ENCODE measurements at regions not wholly inside any gene's neighbourhood (a gene's known extent, or its start where the extent isn't known, plus 50 kb on each side); places are given as distances from the start of the nearest gene placed in this dataset.

DNA sequence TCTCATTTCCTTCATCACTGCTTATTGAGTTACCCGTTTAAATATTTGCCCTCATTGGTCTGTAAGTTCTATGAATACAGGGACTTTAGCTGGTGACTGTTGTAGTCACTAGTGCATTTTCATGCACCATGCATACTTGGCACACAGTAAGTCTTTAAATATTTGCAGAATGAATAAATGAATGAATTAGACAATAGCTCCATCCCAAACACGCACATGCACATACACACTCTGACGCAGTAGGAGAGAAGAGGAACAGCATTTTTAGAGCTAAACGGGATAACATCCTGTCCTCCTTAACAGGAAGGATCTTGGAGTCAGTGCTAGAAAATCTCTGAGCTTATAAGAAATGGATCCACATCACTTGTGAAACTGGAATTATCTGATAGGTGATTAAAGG is 447.7 kb downstream of the KIF4B start:
- Histone ChIP-seq H4K20me1 (ENCODE audit: insufficient read depth, low read length) (no peaks in the 10 kb centered on the region), H3K27me3 (ENCODE audit: control insufficient read depth, insufficient read depth, low read length) (no peaks in the 10 kb centered on the region), H3K9me1 (ENCODE audit: insufficient read depth, low read length) (no peaks in the 10 kb centered on the region), H3K18ac (ENCODE audit: low read depth, low read length) (no peak overlapping the region), H4K91ac (ENCODE audit: insufficient read depth, low read depth, low read length) (no peak overlapping the region), H4K5ac (ENCODE audit: low read depth, low read length) (no peak overlapping the region), H3K79me1 (ENCODE audit: low read depth in 1 of 2, low read length in 2 of 2) (no peaks in the 10 kb centered on the region), H4K8ac (ENCODE audit: low read depth in 2 of 2, low read length in 2 of 2) (no peak overlapping the region), H2AK5ac (ENCODE audit: low read depth, low read length) (no peak overlapping the region), H3K4me1 (ENCODE audit: control insufficient read depth, insufficient read depth, low read length) (no peaks in the 10 kb centered on the region), H3K4me3 (ENCODE audit: insufficient read depth, low read depth, low read length) (no peak overlapping the region), H3K56ac (ENCODE audit: extremely low read depth, insufficient read depth, low read length) (no peak overlapping the region), H2BK20ac (ENCODE audit: low read depth, low read length) (no peak overlapping the region), H3K27ac (ENCODE audit: insufficient read depth, low read length) (no peak overlapping the region), H3K4ac (ENCODE audit: low read depth, low read length) (no peak overlapping the region), H2AK9ac (replicated peaks; ENCODE audit: low read depth, low read length, poor library complexity) (no peak overlapping the region), H2AFZ (replicated peaks; ENCODE audit: low read length, poor library complexity) (no peak overlapping the region), H2BK5ac (ENCODE audit: low read depth, low read length, poor library complexity, severe bottlenecking) (no peak overlapping the region), H3K9ac (ENCODE audit: low read depth, low read length) (no peak overlapping the region), H3K4me2 (ENCODE audit: low read depth, low read length) (no peak overlapping the region), H3K14ac (replicated peaks; ENCODE audit: low read depth, low read length) (no peak overlapping the region), H3K9me3 (ENCODE audit: control insufficient read depth, insufficient read depth, low read length) (peaks cover 5% of the 10 kb centered on the region; the same call in 1 of the 2 replicates), H3K36me3 (ENCODE audit: control insufficient read depth, insufficient read depth, low read length) (no peaks in the 10 kb centered on the region), H3K23ac (ENCODE audit: low read depth, low read length) (no peak overlapping the region), H2BK15ac (ENCODE audit: low read depth, low read length) (no peak overlapping the region), H2BK120ac (ENCODE audit: low read depth, low read length) (no peak overlapping the region)
- DNase-seq (no peak), ATAC-seq (ENCODE audit: low read depth) (no peak)
- no CpG with 5 or more reads among the region's 4 CpGs for WGBS, 2 experiments (ENCODE audit: extremely low coverage in 2 of 2, insufficient read length in 1 of 2)
- TF ChIP-seq MAFK (IDR thresholded peaks at IDR 0.05; ENCODE audit: low read depth, low read length): no peak
- no peak for TF ChIP-seq SMC3 (IDR thresholded peaks at IDR 0.05; ENCODE audit: low read depth, low read length)
- no peak for TF ChIP-seq MAZ (IDR thresholded peaks at IDR 0.05; ENCODE audit: borderline replicate concordance, low read depth, low read length)
- intact Hi-C loops (cut with micrococcal nuclease): no loop called here
- ChIA-PET CTCF (no interaction called here), POLR2A (ENCODE audit: unreplicated experiment) (no interaction called here)
- in situ Hi-C loops (cut with MboI; ENCODE audit: low sequenced_read_pairs): no loop called here
- dilution Hi-C loops (cut with HindIII; ENCODE audit: low sequenced_read_pairs, unreplicated experiment): no loop called here
- no TSS peak for BruUV-seq (replicated peaks)
